Eye (tissue), 1 donor: ENCODE measurements at regions not wholly inside any gene's neighbourhood (a gene's known extent, or its start where the extent isn't known, plus 50 kb on each side); places are given as distances from the start of the nearest gene placed in this dataset.
"Not testable (repeated sequence)": the region's sequence is repeated elsewhere in the genome, so short reads cannot be mapped to it uniquely, and the experiment has no call there.

ENCODE experiments used
- DNase-seq: peaks from one replicate; pipeline ENCODE4 v3.0.0-alpha.2; 2015

- DNase-seq: peak; percentile 93
These were observed 208.8 kb downstream of the RNF144B start for GRCh38 chr6:18595774-18596530.

GRCh38 chr6:18596531-18596835 lies 209.3 kb downstream of the RNF144B start:
- no peak for DNase-seq

DNA sequence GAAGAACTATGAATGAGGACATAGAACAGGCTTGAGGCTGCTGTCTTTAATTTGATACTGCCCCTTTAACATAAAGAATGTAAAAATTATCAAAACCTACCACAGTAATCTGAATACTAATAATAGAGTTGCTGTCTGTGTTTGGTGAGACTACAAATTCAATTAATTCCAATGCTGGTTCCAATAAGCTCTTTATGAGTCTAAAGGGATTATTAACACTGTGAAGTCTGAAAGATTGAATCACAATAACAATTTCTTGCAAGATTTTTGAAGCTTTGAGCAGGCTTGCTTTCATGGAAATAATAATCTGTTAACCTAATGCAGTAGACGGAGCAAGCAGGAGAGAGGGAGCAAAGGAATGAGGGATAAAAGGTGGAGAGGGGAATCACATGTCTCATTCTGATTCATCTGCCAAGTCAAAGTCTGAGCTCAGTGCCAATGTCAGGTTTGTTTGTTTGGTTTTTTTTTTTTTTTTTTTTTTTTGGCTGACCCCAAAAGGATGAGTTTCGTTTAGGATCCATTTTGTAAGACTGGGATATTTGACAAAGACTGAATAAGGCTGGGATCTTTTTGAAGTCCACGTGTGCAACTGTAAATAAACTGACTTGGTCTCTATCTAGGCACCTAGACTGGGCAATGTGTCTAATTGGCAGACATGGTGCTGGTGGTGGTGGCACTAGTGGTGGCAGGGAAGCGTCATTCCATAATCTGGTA lies 211.6 kb downstream of the RNF144B start:
- no peak for DNase-seq

DNA sequence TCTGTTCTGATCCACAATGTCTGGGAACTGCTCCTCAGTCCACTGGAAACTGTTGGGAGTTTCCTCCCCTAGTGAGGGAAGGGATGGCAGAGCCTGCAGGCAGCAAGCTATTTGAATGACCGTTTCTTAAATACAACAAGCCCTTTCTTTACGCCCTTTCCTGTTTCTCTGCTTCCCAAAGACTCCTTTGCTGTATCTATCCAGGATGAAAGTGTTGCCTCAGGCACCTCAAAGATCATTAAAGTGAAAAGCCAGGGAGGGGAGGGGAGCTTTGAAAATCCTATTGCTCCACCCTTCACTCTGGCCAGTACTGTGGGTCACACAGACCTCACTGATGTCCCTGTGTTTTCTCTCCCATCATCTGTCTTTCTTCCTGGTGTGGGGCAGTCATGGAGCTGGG lies 213.1 kb downstream of the RNF144B start:
- no peak for DNase-seq

DNA sequence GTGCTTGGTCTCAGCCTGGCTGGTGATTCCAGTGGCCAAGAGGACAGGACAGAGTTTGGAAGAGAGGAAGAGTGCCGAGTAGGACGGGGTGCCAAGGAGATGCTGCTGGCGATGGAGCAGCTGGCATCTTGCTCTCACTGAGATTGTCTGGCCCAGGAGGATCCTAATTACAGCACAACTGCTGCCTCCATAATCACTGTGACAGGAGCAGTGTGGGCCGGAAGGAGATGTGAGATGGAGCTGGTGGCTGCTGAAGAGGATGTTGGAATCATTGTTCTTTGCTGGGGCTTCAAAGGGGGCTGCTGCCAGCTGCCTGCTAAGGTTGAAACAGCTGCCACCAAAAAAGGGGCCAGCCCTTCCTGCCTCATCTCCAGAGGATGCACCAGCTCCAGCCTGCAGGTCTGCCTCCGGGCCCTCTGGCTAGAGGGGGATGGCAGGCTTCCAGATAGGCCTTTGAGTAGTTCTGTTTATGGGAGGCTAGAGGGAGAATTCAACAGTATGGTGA lies 214.4 kb downstream of the RNF144B start:
- DNase-seq: peak; percentile 53

- DNase-seq: no peak
These were observed 215.8 kb downstream of the RNF144B start for GRCh38 chr6:18602931-18603330.

DNA sequence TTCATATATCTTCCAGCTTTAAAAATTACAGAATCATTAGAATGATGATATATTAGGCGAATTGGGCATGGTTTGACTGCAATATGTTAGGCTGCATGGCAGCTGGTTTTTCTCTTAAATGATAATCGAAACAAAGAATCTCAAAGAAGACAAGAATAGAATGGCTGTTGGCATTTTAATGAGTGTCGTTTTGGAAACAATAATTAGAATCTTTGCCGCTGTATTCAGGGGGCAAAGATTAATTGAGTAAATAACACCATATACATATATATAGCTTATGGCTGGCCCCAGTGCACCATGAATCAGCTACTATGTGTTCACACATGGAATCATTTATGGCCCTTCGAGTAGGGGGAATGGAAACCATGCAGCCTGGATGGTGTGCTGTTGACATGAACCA lies 216.2 kb downstream of the RNF144B start:
- DNase-seq: no peak

- DNase-seq: no peak
These were observed 218.7 kb downstream of the RNF144B start for GRCh38 chr6:18605841-18606240.

DNA sequence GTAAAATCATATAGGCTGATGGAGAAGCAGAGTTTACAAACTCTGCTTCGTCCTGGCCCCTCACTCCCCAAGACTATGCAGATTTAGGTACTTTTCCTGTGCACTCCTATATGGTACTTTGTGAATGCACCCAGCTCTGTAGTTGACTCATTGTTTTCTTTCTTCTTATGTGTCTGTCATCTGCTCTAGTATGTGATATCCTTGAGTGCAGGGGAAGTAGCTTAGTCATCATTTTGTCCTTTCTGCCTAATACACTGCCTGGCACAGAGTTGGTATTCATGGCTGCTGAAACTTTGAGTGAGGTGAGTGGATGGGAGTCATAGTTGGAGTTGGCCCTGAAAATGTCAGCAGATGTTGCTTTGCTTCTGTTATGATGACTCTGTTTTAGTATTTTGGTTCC lies 222.6 kb downstream of the RNF144B start:
- DNase-seq: no peak

DNA sequence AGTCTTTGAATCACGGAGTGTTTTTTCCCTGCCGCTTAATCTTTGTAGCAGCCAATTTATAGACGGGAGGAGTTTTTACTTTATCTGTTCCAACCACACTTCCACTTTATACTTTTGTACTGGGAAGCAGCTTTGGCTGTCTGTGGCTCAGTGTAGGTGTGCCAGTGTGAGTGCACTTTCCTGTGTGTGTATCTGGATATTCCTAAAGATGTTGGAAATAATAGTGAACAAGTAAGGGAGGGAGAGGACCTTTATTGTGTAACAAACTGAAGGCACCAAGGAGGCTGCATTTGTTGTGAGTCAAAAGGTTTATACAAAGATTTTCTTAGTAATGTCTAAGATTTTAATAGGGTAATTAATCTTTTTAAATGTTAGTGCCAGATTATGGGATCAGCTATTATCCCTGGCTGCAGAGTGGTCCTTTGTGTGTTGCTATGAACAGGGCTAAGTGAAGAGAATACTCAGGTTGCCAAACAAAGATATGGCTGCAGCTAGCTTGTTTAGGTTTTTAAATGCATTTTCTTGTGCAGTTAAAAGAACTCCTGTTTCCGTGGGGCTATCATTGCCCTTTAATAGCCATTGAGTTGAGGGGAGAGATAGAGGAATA lies 226.3 kb downstream of the RNF144B start:
- DNase-seq: no peak

DNA sequence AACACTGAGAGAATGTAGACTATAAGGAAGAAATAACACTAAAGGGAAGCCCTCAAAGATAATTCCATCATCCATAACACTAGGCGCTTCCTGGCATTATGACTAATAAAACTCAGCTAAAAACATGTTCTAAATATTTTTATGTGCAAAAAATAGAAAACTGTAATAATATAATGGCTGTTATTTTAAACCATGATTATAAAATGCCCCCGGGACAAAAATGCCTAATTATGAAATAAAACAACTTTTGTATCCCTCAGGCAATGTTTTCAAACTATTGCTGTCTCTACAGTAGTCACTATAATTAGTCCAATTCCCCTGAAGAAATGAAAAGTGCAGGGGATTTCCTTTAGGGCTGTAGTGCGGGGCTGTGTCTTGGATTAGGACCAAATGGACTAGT lies 242.4 kb downstream of the RNF144B start:
- DNase-seq: no peak

DNA sequence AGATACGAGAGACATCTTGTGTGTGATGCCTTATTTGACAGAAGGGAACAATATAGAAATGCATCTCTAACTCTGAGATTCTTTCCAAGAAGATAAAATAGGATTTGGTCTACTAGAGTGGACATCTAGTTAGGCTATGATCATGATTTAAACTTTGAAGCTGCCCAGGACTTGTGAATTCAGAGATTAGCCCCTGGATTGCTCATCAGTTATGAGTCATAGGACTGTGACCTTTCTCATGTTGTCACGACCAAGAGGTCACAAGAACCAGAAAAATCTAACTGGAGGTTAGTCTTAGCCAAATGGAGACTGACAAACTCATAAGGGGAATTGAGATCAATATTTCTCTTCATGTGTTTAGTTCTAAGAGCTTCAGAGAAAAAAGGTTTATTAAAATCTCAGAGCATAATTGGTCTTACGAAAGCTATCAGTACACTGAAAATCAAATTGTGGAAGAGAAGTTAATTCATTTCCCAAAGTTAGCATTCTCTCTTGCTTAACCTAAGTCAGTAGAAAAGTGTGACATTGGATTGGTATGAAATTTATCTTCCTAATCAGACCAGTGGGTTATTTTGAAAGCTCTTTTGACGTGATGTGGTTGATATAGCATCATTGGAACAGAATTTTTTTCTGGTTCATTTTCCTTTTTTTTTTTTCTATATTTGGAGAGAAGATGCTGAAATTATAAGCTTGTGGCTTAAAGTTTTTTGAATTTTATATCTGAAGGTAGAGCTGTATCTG lies 245.7 kb downstream of the RNF144B start:
- DNase-seq: no peak

DNA sequence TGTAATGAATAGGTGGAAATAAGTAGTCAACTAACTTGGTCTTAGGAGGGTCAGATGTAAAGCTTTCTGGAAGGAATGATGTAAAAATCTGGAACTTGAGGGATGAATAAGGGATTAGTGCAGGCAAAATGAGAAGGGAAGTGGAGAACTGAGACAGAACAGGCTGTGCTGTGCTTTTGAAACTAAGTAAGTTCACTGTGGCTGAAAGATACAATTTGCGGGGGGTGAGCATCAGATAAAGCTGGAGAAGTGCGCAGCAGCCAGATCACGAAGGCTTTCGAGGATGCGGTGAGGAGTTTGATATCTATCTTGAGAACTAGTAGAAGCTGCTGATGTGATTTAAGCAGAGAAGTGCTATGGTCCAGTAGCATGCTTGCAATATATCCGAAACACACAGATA lies 247.8 kb downstream of the RNF144B start:
- DNase-seq: no peak

DNA sequence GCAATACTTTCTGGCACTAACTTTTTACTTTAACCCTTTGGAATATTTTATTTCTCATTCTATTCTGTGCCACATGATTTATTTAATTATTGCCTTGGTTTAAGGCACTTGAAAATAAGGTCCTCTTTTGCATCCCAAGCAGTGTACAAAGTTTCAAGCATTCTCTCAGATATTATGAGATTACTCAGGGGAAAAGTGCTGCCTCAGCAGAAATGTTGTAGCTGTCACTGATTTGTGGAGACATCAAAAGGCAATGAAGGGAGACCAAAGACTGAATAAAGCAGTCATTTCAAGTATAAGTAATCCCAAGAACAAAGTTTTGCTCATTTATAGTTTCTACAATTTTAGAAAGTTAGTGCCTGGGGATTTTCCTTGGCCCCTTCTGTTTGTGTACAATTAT lies 253.0 kb downstream of the RNF144B start:
- DNase-seq: peak; percentile 8

- DNase-seq: no peak
These were observed 253.6 kb downstream of the RNF144B start for GRCh38 chr6:18640754-18641153.

DNA sequence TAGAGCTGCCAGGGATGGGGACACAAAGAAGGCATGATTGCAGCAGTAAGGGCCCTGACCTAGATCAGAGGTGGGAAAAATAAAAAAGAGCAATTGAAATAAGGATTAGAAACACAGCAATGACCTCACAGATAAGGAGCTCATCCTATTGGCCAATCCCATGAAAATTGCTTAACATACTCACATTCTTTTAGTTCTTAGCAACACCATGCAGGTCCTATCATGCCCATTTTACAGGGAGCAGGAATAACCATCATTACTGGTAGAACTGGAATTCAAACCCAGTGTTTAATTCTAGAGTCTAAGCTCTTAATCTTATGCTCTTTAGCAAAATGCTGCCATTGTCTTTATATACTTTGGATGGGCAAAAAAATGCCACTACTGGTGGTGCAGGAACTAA lies 267.7 kb downstream of the RNF144B start:
- no peak for DNase-seq

- no peak for DNase-seq
These were observed 269.4 kb downstream of the RNF144B start for GRCh38 chr6:18656506-18656905.

DNA sequence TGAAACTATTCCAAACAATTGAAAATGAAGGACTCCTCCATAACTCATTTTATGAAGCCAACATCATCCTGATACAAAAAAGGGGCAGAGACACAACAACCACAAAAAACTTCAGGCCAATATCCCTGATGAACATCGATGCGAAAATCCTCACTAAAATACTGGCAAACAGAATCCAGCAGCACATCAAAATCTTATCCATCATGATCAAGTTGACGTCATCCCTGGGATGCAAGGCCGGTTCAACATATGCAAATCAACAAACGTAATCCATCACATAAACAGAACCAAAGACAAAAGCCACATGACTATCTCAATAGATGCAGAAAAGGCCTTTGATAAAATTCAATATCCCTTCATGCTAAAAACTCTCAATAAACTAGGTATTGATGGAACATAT lies 272.8 kb downstream of the RNF144B start:
- DNase-seq: not testable (repeated sequence)

GRCh38 chr6:18663011-18663410 lies 275.9 kb downstream of the RNF144B start:
- no peak for DNase-seq

DNA sequence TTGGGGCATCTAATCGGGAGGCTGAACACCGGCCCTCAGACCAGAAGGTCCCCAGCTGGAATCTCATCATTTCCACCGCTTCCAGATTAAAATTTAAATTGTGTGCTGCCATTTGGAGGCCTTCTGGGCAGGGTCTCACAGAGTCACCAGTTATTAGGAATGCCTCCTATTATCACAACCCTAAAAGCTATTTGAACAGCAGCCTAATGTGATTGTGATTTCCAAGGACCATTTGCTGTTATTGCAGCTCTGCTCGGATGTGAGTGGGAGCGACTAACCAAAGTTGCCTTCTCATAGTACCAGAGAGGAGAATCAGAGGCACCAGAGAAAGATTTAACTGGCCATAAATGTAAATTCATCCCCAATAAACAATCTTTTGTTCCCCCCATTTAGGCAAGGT lies 277.3 kb downstream of the RNF144B start:
- no peak for DNase-seq

DNA sequence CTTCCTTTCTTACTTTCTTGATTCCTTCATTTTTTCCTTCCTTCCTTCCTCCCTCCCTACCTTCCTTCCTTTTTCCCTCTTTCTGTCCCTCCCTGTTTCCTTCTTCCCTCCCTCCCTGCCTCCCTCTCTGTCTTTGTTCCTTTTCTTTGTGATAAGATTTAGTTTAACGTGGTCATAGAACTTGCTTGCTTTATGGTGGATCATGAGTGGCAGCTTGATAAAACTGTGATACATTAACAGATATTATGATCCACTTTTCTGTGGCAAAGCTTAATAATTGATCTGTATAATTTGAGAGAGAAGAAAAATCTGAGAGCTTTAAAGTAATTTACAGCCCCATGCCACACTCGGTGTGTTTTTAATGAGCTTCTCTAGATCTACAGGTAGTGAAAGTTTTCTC lies 280.5 kb downstream of the RNF144B start:
- no peak for DNase-seq

DNA sequence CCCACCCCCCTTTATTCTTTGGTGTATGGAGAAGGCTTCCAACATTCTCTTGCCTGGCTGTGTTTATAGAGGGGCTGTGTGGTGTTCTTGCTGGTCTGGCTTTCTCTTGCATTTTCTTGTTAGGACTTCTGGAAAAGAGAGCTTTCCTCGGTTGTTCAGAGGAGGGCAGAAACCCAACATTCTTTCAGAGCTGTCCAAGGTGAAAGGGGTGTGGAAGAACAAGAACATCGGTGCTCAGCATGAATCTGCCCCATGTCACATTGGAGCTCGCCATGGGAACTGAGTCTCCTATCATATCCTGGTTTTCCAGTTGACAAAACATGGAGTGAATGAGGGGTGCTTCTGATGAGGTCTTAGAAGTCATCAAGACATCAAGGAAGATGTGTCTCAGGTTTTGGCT lies 281.8 kb downstream of the RNF144B start:
- no peak for DNase-seq

- no peak for DNase-seq
These were observed 285.7 kb downstream of the RNF144B start for GRCh38 chr6:18672852-18673251.
